ENCODE measurements at regions not wholly inside any gene's neighbourhood (a gene's known extent, or its start where the extent isn't known, plus 50 kb on each side); places are given as distances from the start of the nearest gene placed in this dataset.

GRCh38 chr4:72886602-72887001, 182.9 kb downstream of the COX18 start:
- TF ChIP-seq EZH2 (IDR thresholded peaks at IDR 0.05; ENCODE audit: borderline replicate concordance, insufficient read depth, low read depth, low read length, poor library complexity, severe bottlenecking), result no peak
- TF ChIP-seq CTCF (IDR thresholded peaks at IDR 0.05), result no peak
